Astrocyte (in vitro differentiated cells and primary cell): ENCODE measurements at regions not wholly inside any gene's neighbourhood (a gene's known extent, or its start where the extent isn't known, plus 50 kb on each side); places are given as distances from the start of the nearest gene placed in this dataset.

Source experiments
- DNase-seq: peaks from one replicate; pipeline ENCODE4 v3.0.0-alpha.2; 2010; ENCODE audit warnings: low read depth
- FAIRE-seq: peaks from 2 replicates; lab custom pipeline; 2011; peaks lifted over from hg19 to GRCh38; lab: Jason Lieb, UNC
- H2AFZ ChIP-seq: 2 replicates; pipeline ENCODE4 v1.6.0; 2012; ENCODE audit warnings: low read depth, low read length, inconsistent platforms
- H3K27ac ChIP-seq: 2 replicates; pipeline ENCODE4 v1.5.1; 2011; ENCODE audit warnings: low read depth, low read length, inconsistent platforms
- H3K27me3 ChIP-seq: 2 replicates; pipeline ENCODE4 v1.6.0; 2011; ENCODE audit warnings: low read length, inconsistent platforms; ENCODE audit not compliant: insufficient read depth
- H3K36me3 ChIP-seq: 2 replicates; pipeline ENCODE4 v1.5.1; 2011; ENCODE audit warnings: low read length, inconsistent platforms; ENCODE audit not compliant: insufficient read depth
- H3K4me1 ChIP-seq: 2 replicates; pipeline ENCODE4 v1.5.1; 2011; ENCODE audit warnings: low read length, inconsistent platforms; ENCODE audit not compliant: insufficient read depth
- H3K4me2 ChIP-seq: 2 replicates; pipeline ENCODE4 v1.6.0; 2012; ENCODE audit warnings: low read length, inconsistent platforms
- H3K4me3 ChIP-seq: 2 replicates; pipeline ENCODE4 v1.5.1; 2011; ENCODE audit warnings: low read depth, mild to moderate bottlenecking, low read length, inconsistent platforms; ENCODE audit not compliant: insufficient read depth
- H3K79me2 ChIP-seq: 2 replicates; pipeline ENCODE4 v1.6.0; 2012; ENCODE audit warnings: mild to moderate bottlenecking, low read length, inconsistent platforms; ENCODE audit not compliant: insufficient read depth
- H3K9ac ChIP-seq: 2 replicates; pipeline ENCODE4 v1.6.0; 2012; ENCODE audit warnings: mild to moderate bottlenecking, low read length, inconsistent platforms
- H3K9me3 ChIP-seq: 2 replicates; pipeline ENCODE4 v1.5.1; 2012; ENCODE audit warnings: low read depth, mild to moderate bottlenecking, low read length, inconsistent platforms; ENCODE audit not compliant: insufficient read depth
- H4K20me1 ChIP-seq: 2 replicates; pipeline ENCODE4 v1.6.0; 2012; ENCODE audit warnings: low read length, inconsistent platforms; ENCODE audit not compliant: insufficient read depth
- H3K27ac Mint-ChIP-seq: one replicate; pipeline ENCODE4 v1.8.0; 2021; ENCODE audit warnings: mild to moderate bottlenecking, mixed read lengths; ENCODE audit not compliant: unreplicated experiment
- H3K27me3 Mint-ChIP-seq: one replicate; pipeline ENCODE4 v1.8.0; 2021; ENCODE audit warnings: low read depth, mixed read lengths; ENCODE audit not compliant: unreplicated experiment
- H3K36me3 Mint-ChIP-seq: one replicate; pipeline ENCODE4 v1.8.0; 2021; ENCODE audit warnings: low read depth, mixed read lengths; ENCODE audit not compliant: unreplicated experiment
- H3K4me1 Mint-ChIP-seq: one replicate; pipeline ENCODE4 v1.8.0; 2021; ENCODE audit warnings: low read depth, mixed read lengths; ENCODE audit not compliant: unreplicated experiment
- H3K4me3 Mint-ChIP-seq: one replicate; pipeline ENCODE4 v1.8.0; 2021; ENCODE audit warnings: mild to moderate bottlenecking, moderate library complexity, mixed read lengths; ENCODE audit not compliant: unreplicated experiment
- H3K9me3 Mint-ChIP-seq: one replicate; pipeline ENCODE4 v1.8.0; 2021; ENCODE audit warnings: mild to moderate bottlenecking, mixed read lengths; ENCODE audit not compliant: unreplicated experiment
- CTCF ChIP-seq: IDR thresholded peaks from 2 replicates; pipeline ENCODE4 v1.5.1; 2011; ENCODE audit warnings: low read depth, mild to moderate bottlenecking, inconsistent platforms, low read length, moderate library complexity; ENCODE audit not compliant: insufficient read depth
- EZH2 ChIP-seq: IDR thresholded peaks from 2 replicates; pipeline ENCODE4 v1.6.1; 2012; ENCODE audit warnings: mild to moderate bottlenecking, low read length, inconsistent platforms; ENCODE audit not compliant: insufficient read depth

- TF ChIP-seq CTCF (no peak), EZH2 (no peak)
- H3K27ac Mint-ChIP-seq = no peak overlapping the region
- H3K4me1 Mint-ChIP-seq = no peaks in the 10 kb centered on the region
- no peak overlapping the region for H3K4me3 Mint-ChIP-seq
- H3K9me3 Mint-ChIP-seq = peaks cover 7% of the 10 kb centered on the region
- Histone ChIP-seq H3K4me3 (no peak overlapping the region), H3K4me2 (no peak overlapping the region), H3K4me1 (no peaks in the 10 kb centered on the region), H3K36me3 (no peaks in the 10 kb centered on the region), H4K20me1 (no peaks in the 10 kb centered on the region), H3K79me2 (no peaks in the 10 kb centered on the region), H2AFZ (no peak overlapping the region), H3K9ac (no peak overlapping the region), H3K27me3 (no peaks in the 10 kb centered on the region), H3K27ac (no peak overlapping the region), H3K9me3 (no peaks in the 10 kb centered on the region)
- no peak for FAIRE-seq
- DNase-seq = no peak
- H3K36me3 Mint-ChIP-seq = peaks cover 2% of the 10 kb centered on the region
- peaks cover 64% of the 10 kb centered on the region for H3K27me3 Mint-ChIP-seq
These were observed 81.7 kb upstream of the SDK2 start for GRCh38 chr17:73725794-73726515.

- H3K4me3 ChIP-seq = no peak overlapping the region
- Mint-ChIP-seq H3K27ac (no peak overlapping the region), H3K36me3 (peaks cover 5% of the 10 kb centered on the region), H3K9me3 (peaks cover 14% of the 10 kb centered on the region), H3K4me3 (no peak overlapping the region), H3K4me1 (no peaks in the 10 kb centered on the region), H3K27me3 (peaks cover 64% of the 10 kb centered on the region)
- TF ChIP-seq CTCF (no peak), EZH2 (no peak)
- H3K9ac ChIP-seq = no peak overlapping the region
- no peaks in the 10 kb centered on the region for H3K79me2 ChIP-seq
- H3K36me3 ChIP-seq = no peaks in the 10 kb centered on the region
- H3K4me2 ChIP-seq = no peak overlapping the region
- H3K27me3 ChIP-seq = no peaks in the 10 kb centered on the region
- no peak overlapping the region for H2AFZ ChIP-seq
- no peak overlapping the region for H3K27ac ChIP-seq
- H3K4me1 ChIP-seq = no peaks in the 10 kb centered on the region
- no peak for FAIRE-seq
- no peaks in the 10 kb centered on the region for H3K9me3 ChIP-seq
- H4K20me1 ChIP-seq = no peaks in the 10 kb centered on the region
- DNase-seq = no peak
These were observed 83.7 kb upstream of the SDK2 start for GRCh38 chr17:73727941-73728340.

GRCh38 chr17:73729101-73729500, 84.9 kb upstream of the SDK2 start:
- no peak overlapping the region for H2AFZ ChIP-seq
- peaks cover 14% of the 10 kb centered on the region for H3K9me3 Mint-ChIP-seq
- H3K9ac ChIP-seq = no peak overlapping the region
- TF ChIP-seq CTCF = no peak
- no peak for TF ChIP-seq EZH2
- H3K4me3 ChIP-seq = no peak overlapping the region
- no peak overlapping the region for H3K4me3 Mint-ChIP-seq
- FAIRE-seq (no peak), DNase-seq (no peak)
- peaks cover 65% of the 10 kb centered on the region for H3K27me3 Mint-ChIP-seq
- no peaks in the 10 kb centered on the region for H3K27me3 ChIP-seq
- H3K79me2 ChIP-seq = no peaks in the 10 kb centered on the region
- no peaks in the 10 kb centered on the region for H3K4me1 ChIP-seq
- H3K27ac Mint-ChIP-seq = no peak overlapping the region
- no peaks in the 10 kb centered on the region for H3K36me3 ChIP-seq
- H4K20me1 ChIP-seq = no peaks in the 10 kb centered on the region
- no peaks in the 10 kb centered on the region for H3K9me3 ChIP-seq
- no peaks in the 10 kb centered on the region for H3K4me1 Mint-ChIP-seq
- no peak overlapping the region for H3K4me2 ChIP-seq
- peaks cover 5% of the 10 kb centered on the region for H3K36me3 Mint-ChIP-seq
- no peak overlapping the region for H3K27ac ChIP-seq
